HL-60 (cell line): ENCODE measurements at regions not wholly inside any gene's neighbourhood (a gene's known extent, or its start where the extent isn't known, plus 50 kb on each side); places are given as distances from the start of the nearest gene placed in this dataset.

Experiments
- GABPA ChIP-seq: IDR thresholded peaks from 2 replicates; pipeline ENCODE4 v1.6.1; 2012; ENCODE audit warnings: low read depth
- POLR2AphosphoS5 ChIP-seq: IDR thresholded peaks from 2 replicates; pipeline ENCODE4 v1.6.1; 2012; ENCODE audit warnings: low read depth
- TF ChIP-seq, protein P1 (sequence below): IDR thresholded peaks from one replicate; pipeline ENCODE4 v1.5.1; 2011; ENCODE audit warnings: low read length, control low read depth, inconsistent platforms; ENCODE audit not compliant: insufficient read depth

DNA sequence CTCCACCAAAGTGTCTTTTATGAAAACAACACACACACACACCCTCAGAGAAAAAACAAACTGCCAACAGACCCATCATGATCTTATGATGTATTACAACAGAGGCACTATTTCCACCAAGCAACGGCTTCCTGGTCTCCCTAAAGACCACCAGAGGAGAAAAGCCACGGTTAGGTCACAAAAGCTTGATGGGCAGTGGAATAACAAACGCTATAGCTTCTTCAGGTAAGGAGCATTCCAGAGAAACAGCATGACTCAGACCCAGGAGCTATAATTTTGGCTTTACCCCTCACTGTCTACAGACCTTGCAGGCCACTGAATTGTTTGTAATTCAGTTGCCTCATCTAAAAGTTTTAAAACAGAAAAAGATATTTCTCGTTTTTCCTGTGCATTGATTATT lies 105.7 kb upstream of the GPR141 start:
- TF ChIP-seq GABPA = no peak
- TF ChIP-seq, protein P1, sequence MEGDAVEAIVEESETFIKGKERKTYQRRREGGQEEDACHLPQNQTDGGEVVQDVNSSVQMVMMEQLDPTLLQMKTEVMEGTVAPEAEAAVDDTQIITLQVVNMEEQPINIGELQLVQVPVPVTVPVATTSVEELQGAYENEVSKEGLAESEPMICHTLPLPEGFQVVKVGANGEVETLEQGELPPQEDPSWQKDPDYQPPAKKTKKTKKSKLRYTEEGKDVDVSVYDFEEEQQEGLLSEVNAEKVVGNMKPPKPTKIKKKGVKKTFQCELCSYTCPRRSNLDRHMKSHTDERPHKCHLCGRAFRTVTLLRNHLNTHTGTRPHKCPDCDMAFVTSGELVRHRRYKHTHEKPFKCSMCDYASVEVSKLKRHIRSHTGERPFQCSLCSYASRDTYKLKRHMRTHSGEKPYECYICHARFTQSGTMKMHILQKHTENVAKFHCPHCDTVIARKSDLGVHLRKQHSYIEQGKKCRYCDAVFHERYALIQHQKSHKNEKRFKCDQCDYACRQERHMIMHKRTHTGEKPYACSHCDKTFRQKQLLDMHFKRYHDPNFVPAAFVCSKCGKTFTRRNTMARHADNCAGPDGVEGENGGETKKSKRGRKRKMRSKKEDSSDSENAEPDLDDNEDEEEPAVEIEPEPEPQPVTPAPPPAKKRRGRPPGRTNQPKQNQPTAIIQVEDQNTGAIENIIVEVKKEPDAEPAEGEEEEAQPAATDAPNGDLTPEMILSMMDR = no peak
- TF ChIP-seq POLR2AphosphoS5 = no peak
